T follicular helper cell (primary cell): ENCODE measurements at regions not wholly inside any gene's neighbourhood (a gene's known extent, or its start where the extent isn't known, plus 50 kb on each side); places are given as distances from the start of the nearest gene placed in this dataset.
"Not testable (repeated sequence)": the region's sequence is repeated elsewhere in the genome, so short reads cannot be mapped to it uniquely, and the experiment has no call there.

Experiments used
- DNase-seq: peaks from one replicate; pipeline ENCODE4 v3.0.0-alpha.2; 2020; ENCODE audit warnings: low read depth

- no peak for DNase-seq
These were observed 78.4 kb downstream of the RNASET2 start for GRCh38 chr6:166877906-166878305.

DNA sequence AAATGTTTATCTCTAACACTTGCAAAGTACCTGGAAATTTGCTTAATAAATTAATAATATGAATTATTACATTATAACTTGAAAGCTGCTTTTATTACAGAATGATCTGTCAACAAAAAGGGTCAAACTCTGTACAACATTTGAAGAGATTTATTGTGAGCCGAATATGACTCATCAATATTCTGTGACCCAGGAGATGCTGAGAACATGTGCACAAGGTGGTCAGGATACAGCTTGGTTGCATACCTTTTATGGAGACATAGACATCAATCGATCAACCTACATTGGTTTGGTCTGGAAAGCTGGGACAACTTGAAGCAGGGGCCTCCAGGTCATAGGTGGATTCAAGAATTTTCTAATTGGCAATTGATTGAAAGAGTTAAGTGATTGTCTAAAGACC lies 79.0 kb downstream of the RNASET2 start:
- DNase-seq: no peak

DNA sequence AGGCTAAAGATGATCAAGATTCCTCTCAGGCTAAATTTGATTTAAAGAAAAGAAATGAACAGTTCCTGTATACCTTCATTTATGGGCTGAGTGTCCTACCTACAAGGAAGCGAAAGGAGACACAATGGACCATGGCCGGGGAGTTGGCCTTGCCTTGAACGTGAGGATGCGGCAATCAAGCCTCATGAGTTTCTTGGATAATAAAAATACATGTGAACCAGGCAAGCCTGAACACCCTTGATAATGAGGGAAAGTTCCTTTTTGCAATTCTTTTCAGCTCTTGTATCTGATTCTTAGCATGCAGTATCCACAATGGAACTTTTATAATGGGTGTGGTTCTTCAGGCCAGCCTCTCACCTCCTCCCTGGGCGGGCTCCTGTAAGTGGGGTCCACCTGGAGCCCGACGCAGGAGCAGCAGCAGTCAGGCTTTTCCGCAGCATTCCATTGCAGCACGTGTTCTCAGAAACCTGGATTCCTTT lies 83.8 kb downstream of the RNASET2 start:
- DNase-seq: no peak

- no peak for DNase-seq
These were observed 85.6 kb downstream of the RNASET2 start for GRCh38 chr6:166870602-166871208.

DNA sequence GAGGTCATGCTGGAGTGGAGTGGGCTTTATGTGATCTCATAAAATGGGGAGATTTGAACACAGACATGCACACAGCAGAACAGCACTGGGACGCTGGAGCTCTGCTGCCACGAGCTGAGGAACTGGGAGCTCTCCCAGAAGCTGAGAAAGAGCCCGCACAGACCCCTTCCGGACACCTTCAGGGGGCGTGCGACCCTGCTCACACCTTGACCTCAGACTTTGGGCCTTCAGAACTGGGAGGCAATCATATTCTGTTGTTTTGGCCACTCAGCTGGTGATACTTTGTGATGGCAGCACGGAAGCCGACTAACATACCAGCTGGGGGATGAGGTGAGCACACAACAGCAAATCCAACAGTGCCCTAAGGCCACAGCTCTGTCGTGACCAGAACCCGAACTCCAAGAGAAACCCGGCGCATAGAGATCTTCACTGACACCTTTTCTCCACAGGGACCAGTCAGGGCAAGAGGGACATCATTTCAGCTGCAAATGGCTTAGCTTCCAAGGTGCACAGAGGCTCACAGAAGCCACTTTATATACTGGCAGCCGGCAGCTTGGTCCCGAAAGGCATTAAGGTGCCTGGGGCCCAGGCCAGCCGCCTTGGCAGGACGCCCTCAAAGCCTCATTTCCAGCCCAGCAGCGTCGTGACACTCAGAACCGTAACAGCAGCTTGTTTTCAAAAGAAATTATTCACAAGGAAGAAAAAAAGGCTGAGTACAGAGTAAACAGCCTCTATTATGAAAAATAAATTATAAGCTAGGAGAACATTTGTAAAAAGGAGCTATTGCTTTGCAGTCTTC lies 89.3 kb downstream of the RNASET2 start:
- DNase-seq: no peak

GRCh38 chr6:166864333-166864732 lies 92.0 kb downstream of the RNASET2 start:
- DNase-seq: no peak

- no peak for DNase-seq
These were observed 93.3 kb downstream of the RNASET2 start for GRCh38 chr6:166862978-166863530.

GRCh38 chr6:166862287-166862977 lies 93.9 kb downstream of the RNASET2 start:
- DNase-seq: peak; percentile 25

GRCh38 chr6:166861961-166862286 lies 94.4 kb downstream of the RNASET2 start:
- DNase-seq: no peak

- DNase-seq: no peak
These were observed 95.0 kb downstream of the RNASET2 start for GRCh38 chr6:166861304-166861703.

DNA sequence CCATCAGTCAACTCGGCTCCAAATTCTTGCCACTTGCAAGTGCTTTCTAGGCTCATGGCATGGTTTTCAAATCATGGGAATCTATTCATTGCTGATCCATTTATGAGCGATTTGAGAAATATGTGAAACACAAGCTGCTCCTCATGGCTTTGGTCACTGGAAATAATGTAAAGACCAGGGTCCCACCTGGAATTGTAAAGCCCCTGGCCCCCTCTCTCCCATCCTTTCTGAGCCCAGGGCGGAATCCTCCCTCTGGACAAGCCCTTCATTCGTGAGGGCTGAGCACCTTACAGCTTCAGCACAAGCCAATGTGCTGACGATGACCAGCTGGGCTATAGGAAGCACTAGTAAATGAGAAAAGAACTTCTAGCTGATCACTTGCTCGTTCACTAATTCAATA lies 96.0 kb downstream of the RNASET2 start:
- DNase-seq: no peak

DNA sequence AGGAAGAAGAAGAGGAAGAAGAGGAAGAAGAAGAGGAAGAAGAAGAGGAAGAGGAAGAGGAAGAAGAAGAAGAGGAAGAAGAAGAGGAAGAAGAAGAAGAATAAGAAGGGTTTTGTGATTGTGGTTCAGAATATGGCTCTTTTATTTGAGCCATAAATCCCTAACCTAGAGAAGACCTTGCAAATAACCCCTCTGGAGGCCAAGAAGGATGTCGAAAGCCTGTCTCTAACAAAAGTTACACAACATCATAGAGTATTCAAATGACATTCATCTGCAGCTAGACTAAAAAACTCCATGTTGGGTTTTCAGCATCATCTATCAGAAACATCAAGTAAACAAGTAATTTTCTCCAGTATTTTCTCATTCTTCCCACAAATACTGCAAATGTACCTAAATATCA lies 100.9 kb downstream of the RNASET2 start:
- no peak for DNase-seq

DNA sequence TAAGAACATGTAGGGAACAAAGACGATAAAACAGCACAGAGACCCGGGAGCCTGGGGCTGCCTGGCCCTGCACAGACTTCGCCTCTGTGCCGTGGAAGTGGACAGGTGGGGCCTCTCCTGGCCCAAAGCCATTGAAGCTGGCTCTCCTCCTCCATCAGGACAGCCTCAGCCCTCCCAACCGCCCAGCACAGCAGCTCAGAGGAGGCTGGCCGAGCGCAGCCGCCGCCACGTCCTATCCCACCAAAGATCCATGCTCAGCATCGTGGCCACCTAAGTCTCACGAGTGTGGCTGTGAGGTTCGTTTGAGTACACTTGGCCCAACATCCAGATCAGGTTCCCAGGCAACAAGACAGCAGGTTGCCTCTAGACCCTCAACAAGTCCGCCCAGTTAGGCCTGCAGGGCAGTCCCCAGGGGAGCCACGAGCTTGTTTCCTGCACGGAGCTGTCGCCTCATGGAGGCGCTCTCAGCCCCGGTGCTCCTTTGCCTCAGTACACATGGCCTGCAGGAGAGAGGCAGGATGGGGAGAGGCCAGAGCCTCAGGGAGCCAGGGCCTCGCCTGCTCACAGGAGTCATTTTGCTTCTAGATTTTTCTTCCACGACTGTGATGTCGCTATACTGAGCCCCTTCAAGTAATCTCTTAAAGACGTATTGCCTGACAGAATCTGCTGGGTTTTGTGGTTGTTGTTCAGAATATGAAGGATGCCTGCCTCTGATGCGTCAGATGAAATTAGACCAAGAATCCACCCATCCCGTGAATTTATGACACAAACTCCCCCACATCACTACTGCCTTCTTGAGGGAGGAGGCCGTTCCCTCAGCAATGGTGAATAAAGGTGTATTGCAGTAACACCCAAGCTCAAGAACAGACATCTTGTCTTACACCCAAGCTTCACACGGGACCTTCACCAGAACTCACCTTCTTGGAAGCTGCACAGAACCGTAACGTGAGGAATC lies 102.7 kb downstream of the RNASET2 start:
- DNase-seq: no peak

DNA sequence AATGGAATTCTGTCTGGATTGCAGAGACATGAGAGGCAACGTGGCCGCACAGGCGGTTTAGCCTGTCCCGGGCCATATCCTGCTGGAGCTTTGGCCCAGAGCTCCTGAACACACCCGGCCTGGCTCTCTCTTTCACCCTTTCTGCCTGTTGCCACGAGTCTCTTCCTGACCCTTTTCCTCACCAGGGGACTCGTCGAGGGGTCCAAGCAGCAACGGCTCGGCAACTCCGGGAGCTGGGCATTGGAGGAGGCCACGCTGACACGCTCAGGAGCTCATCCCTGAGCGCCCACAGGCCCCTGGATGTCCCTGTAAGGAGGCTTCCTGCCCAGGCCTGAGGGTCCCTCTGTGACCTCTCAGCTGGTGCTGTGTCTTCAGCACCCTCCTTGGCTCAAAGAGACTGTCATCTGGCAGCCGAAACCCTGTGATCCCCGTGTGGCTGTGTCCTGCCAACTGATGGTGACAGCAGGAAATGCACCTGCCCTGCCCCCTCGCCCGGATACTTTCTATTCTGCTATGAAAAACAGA lies 103.8 kb downstream of the RNASET2 start:
- no peak for DNase-seq

- DNase-seq: no peak
These were observed 104.4 kb downstream of the RNASET2 start for GRCh38 chr6:166851911-166852310.

DNA sequence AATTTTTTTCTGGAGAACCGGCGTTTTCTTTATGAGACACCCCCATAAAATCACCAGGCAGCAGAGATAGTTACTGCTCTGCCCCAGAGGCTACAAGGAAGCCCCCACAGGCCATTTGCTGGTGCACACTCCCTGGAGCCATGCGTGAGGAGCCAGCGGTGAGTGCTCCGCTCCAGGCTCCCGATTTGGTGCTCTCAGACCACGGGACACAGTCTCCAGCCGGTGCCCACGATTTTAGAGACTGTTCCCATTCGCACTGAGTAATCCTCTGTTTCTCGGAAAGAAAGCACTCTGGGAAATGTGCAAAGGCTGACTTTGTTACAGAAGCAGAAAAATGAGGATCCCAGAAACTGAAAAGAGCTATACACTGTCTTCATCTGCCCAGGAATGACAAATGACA lies 104.9 kb downstream of the RNASET2 start:
- no peak for DNase-seq

DNA sequence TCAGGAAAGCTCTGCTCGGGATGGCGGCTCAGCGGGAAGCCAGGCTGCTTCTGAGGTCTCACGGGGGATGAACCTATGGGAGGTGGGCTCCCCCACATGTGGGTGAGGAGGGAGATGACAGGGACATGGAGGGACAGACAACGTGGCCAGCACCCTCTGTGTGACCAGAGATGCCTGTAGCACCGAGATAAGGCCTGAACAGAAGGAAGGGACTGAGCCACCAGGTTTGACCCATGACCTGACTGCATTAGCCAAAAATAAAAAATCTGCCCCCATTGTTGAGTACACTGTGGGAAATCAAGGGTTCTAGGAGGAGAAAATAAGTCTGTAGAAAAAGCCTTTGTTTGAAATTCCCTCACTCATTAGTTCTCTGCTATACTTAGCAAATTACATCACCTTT lies 105.7 kb downstream of the RNASET2 start:
- no peak for DNase-seq

GRCh38 chr6:166849749-166850183 lies 106.6 kb downstream of the RNASET2 start:
- DNase-seq: no peak

- no peak for DNase-seq
These were observed 107.2 kb downstream of the RNASET2 start for GRCh38 chr6:166848979-166849748.

- DNase-seq: not testable (repeated sequence)
These were observed 109.8 kb downstream of the RNASET2 start for GRCh38 chr6:166846446-166847142.
